ENCODE measurements at regions not wholly inside any gene's neighbourhood (a gene's known extent, or its start where the extent isn't known, plus 50 kb on each side); places are given as distances from the start of the nearest gene placed in this dataset.
A peak's percentile ranks its signal among the peaks of the same experiment; 100 is the strongest.

DNA sequence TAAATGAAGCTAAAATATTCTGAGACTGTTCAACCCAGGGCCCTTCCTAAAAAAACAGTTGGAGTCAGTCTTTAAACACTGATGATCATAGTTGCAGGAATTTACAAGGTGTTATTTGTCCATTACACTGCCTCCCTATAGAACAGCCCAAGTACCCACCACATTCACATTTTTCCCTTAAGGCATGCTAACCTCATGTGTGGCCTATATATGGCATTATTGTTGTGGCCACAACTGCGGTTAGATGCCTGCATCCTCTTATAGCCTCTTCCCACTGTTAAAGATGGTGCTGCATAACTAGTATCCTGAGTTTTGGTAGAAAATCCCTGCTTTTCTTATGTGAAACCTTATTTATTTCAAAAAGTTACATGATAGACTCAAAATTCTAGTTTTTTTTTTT lies 287.9 kb upstream of the SEMA3A start:
- DNase-seq (ENCODE audit: low spot score), result no peak

DNA sequence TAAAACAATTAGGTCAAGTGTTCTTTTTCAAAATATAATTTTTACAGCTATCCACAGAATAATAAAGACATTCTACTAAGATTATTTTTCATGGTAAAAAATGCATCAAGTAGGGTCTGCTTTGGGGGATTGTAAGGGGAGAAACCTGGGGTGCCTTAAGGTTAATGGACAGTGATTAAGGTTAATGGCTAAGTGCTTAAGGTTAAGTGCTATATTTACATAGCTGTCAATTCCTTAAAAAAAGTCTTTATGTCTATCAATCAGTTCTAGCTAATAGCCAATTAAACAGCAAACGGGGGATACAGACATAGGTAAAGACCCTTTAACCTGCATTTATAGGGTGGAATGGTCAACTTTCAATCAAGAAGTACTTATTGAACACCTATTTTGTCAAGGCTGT lies 284.5 kb upstream of the SEMA3A start:
- no peak for DNase-seq (ENCODE audit: low spot score)

DNA sequence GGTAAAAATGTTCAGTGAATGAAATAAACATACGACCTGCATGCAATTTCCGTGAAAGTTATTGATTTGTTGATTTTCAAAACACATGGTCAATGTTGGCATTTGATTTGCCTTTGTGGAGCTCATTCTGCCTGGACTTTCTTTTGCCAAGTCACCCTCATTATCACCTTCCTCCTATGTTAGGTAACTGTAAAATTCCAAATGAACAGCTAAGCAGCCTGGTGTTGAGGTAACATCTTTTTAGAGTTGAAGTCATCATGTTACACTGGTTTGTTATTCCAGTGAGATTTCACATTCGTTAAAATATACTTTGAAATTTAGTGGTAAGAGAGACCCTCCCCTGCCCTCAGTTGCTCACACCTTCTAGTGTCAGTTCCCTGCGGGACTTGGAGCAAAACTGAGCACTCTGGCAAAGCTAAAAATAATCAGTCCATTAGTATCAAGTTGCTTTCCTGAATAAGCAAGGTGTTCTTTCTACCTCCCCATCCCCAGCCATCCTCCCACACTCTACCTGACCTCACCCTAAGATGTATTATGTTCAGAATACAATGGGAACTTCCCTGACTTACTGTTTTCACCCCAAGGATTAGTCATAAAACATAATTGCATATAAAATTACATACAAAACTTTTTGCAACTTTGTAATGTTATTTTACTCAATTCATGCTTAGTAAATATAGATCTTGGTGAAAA lies 283.3 kb upstream of the SEMA3A start:
- no peak for DNase-seq (ENCODE audit: low spot score)

DNA sequence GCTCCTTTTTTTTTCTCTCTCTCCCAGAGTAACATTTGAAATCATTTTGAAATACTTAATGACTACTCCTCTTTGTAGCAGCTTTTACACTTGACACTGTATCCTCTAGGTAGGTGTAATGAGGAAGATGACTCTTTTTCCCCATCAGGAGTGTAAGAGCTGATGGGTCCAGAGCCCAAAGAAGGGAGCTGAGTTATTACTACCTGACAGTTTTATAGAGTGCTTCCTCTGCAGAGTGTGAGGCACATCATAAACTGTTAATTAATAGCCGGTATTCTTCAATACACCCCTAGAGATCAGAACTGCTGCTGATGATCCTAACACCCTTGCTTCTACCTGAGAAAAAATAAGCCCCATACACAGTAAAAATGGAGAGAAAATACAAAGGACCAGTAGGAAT lies 279.8 kb upstream of the SEMA3A start:
- DNase-seq (ENCODE audit: low spot score), result no peak

DNA sequence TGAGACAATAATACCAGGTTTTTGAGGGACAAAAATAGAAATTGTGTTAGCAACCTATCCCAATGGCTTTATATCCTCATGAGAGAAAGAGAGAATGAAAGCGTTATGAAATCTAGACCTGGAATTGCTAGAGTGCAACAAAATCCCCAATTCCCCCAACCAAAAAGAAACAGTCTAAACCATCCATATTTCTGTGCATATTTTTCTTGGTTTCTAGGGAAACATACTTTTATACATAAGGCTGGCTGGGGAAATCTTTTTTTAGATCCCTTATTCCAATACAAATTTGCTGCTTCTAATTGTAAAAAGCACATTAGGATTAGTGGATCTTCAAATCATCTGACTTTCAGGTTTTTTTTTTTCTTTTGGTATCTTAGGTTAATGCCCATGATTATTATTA lies 277.0 kb upstream of the SEMA3A start:
- no peak for DNase-seq (ENCODE audit: low spot score)

DNA sequence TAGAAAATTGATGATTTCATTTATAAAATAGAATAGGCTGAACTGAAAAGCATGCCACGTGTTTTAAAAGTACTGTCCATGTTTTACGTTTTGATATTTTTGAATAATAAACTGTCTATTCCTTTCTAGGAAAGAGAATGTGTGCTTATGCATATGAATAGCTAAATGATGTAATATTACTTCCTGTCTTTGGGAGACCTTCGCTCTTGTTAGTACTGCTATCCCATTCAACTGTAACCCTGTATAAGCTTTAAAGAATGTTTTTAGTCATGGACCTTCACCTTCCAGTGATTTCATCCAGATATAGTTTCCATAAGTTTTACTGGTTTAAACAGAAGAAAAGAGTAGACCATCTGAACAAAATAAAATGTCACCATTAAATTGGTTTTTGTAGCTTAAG lies 274.4 kb upstream of the SEMA3A start:
- DNase-seq (ENCODE audit: low spot score), result no peak

DNA sequence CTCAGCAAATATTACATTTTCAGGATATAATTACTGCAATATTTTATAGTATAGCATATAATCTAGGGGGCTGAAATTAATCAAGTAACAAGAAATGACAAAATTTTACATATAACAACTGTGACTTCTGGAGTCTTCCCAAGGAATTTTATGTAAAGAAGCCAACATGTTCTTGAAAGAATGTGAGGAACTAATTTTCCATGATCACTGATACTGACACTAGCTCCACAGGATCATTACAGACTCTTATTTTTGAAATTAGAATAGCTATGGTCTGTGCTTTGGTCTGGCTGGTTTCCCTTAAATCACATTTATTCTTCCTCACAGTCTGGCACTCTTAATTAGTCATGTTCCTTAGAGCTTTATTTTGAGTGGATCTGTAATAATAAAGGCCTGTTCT lies 267.7 kb upstream of the SEMA3A start:
- no peak for DNase-seq (ENCODE audit: low spot score)

DNA sequence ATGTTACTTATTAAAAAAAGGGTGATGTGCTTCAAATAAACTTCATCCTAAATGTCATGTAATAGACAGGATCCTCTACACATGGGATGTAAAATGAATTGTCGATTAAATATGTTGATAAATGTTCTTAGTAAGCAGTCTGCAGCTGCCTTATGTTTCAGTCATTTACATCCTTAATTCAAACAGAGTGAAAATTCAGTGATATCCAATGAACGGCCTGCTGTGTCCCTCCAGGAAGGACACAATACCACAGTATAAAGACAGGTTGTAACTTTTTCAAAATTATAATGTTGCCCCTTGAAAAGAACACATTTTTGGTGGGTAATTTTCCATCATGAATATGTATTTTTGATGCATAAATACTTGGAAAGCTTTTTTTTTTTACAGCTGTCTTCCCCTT lies 266.5 kb upstream of the SEMA3A start:
- no peak for DNase-seq (ENCODE audit: low spot score)

DNA sequence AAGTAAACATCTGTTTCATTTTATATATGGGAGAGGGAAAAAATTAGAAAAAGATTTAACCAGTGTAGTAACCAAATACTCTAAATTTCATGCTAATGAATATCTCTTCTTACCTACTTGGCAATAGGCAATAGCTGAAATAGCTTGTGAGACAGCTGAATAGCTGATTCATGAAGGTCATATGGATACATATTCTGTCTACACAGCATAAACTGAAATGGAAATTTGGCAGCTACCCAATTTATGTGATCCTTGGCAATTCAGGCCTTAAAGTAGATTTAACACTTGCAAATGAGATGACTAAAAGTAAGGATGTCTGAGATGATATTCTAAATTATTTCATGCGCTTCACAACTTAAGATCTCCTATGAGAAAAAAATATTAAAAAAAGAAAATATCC lies 261.2 kb upstream of the SEMA3A start:
- DNase-seq (ENCODE audit: low spot score), result no peak

DNA sequence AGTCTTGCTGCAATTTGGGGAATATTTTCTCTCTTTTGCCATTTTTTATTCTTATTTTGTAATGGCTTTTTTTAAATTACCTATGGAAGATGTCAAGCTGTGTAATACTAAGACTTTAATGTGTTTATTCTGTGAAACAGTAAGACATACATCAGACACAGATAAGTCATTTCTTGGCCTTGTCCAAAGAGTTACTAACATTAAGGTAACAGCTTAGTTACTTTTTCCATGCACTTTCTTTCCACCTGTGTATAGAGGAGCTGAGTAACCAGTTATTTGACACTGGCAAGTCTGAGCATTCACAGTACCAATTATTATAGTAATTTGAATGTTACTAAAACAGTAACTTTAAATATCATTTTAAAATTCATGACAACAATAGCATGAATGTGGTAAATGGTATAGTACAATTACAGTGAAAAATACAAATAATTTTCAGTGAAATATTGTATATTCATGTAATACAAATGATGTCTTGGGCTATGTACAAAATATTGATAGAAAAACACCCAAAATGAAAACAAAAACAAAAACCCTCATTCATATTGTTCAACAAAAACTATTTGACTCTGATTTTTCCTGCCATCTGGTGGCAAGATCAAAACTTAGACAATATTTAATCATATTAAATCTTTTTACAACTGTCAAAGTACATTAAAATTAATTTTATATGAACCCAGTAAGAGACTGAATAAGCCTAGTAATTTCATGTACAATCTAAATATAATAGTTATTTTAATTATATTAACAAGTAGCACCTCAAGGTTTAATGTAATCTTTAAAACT lies 259.8 kb upstream of the SEMA3A start:
- no peak for DNase-seq (ENCODE audit: low spot score)

DNA sequence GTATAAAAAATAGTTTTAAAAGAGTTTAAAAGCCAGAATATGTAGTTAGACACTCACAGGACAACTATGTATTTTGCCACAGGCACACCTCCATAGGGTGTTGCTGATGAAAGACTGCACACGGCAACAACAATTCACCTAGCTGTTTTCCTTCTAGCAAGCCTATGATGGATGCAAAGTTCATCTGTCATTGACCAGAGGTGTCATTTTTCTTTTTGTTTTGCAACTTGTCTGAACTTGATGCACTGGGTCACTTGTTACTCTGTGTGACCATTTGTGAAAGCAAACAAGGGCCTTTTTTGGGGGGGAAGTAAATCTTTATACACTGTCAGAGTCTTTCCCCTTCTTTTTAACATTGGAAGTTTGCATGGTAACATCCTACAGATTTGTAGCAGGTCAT lies 258.0 kb upstream of the SEMA3A start:
- no peak for DNase-seq (ENCODE audit: low spot score)

DNA sequence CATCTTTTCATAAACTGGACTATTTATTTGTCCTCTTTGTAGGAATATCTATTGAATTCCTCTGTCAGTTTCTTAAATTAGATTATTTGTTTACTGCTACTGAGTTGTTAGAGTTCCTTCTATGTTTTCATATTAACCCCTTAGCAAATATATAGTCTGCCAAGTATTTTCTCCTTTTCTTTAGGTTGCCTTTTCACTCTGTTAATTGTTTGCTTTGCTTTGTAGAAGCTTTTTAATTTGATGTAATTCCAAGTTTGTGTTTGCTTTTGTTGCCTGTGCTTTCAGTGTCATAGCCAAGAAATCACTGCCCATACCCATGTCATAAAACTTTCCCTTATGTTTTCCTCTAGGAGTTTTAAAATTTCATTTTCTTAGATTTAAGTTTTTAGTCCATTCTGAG lies 256.2 kb upstream of the SEMA3A start:
- DNase-seq (ENCODE audit: low spot score), result no peak

DNA sequence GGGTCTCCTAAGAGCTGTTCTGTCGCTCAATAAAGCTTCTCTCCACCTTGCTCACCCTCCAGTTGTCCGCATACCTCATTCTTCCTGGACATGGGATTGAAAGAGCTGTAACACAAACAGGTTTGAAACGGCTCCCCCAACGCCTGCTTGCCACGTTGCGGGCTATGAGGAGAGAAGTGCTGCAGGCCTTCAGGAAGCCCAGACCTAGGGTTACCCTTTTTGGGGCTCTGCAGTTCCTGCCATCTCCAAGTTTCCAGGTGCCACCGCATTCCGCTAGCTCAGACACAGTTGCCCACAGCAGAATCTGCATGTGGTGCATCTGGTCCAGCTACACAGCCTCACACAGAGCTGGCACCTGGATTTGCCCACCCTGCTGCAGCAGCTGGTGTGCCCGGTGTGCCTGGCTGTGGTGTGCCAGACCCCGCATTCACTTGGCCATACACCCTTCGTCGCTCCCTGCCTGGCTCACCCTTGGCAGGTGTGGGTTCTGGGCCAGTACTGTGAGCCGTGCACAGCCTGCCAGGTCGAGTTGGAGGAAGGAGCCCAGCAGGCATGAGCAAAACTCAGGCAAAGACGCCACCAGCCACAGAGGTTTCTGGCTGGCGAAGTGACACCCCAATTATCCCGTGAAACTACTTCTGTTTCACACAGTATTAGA lies 253.2 kb upstream of the SEMA3A start:
- DNase-seq (ENCODE audit: low spot score), result no peak

DNA sequence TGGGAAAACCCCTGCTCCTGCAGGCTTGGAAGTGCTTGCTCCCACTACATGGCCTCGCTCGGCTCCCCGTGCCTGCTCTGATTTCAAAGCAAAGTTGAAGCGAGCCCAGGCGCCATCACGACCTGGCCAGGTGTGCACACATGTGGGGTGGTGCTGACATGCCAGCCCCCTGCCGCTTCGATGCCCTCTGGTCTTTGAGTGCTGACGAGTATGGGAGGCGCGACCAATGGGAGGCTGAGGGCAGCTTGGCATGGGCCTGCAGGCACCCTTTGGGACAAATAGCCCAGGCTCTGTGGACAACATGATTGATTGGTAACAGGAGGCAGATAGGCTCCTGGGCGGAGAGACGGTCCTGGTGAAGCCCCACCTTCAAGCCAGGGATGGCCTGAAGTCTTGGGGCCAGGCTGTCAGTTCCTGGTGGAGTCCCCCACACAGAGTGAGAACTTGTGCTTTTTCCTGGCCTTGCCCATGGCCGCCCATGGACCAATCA lies 252.4 kb upstream of the SEMA3A start:
- no peak for DNase-seq (ENCODE audit: low spot score)

DNA sequence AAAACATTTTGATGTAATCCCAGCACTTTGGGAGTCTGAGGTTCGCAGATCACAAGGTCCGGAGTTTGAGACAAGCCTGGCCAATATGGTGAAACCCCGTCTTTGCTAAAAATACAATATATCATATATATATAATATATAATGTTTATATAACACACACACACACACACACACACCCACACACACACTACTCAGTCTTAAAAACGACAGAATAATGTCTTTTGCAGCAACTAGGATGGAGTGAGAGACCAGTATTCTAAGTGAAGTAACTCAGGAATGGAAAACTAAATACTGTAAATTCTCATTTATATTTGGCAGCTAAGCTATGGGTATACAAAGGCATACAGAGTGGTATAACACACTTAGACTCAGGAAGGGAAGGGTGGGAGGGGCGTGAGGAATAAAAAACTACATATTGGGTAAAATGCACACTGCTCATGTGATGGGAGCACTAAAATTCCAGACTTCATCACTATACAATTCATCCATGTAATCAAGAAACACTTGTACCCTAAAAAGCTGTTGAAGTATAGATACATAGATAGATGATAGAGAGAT lies 231.2 kb upstream of the SEMA3A start:
- DNase-seq (ENCODE audit: low spot score), result no peak

DNA sequence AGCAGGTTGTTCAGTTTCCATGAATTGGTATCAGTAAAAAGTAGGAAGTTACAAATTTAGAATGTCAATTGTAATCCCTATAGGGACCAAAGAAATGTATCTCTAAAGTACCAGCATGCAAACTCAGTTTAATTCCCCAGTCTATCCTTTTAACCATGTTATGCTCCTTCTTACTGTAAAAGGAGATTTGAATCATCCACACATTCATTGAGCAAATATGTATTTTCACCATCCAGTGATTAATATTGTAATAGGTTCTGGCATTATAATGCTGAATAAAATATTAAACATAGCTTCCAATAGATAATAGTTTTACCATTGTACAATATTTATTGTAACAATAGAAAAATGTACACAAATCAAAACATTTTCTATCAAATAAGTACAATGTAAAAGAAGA lies 228.2 kb upstream of the SEMA3A start:
- no peak for DNase-seq (ENCODE audit: low spot score)

DNA sequence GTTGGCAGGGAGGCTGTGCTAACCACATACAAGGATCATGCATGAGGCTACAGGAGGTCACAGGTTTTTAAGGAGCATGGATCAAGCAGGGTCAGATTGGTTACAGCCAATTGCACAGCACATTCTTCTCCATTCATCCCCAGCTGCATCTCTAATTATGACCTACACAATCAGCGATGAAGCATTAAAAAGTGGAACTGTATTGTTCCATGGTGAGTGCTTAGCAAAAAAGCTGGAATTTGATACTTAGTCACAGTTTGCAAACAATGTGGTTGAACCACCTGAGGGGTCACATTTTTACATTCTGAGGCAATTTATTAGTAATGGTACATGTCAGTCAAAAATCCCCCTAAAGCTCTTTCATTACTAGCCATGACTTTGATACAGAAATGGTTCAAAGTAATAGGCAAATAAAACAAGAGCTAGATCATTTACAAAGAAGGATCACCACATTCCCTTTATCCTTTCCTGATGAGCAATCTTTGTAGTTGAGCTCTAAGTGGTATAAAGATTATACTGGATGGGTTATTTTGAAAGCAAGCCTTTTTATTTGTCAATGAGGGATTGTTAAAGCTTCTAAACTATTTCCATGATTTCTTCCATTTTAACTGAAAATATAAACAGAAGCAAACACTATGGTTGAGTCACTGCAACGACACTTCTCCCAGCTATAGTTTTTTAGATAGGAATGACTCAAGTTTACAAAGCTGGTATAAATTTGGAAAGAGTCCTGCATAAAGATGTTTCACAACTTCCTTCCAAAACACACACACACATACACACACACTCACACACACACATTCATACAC lies 217.8 kb upstream of the SEMA3A start:
- DNase-seq (ENCODE audit: low spot score), result peak; percentile 64

DNA sequence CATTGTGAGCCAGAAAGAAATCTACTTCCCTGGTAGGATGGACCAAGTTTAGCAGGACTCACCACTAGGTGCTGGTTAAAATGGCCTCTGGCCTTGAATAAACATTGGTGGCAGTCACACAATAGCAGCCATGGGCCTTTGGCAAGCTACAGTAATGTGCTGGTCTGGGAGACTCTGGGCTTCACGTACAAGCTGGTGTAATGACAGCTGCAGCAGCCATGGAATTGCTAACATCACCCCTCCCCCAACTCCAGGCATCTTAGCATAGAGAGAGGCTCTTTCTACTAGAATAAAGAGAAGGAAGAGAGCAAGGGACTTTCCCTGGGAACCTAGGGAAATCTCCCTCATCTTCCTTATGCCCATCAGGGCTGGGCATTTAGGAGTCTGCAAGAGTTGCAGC lies 205.1 kb upstream of the SEMA3A start:
- no peak for DNase-seq (ENCODE audit: low spot score)

DNA sequence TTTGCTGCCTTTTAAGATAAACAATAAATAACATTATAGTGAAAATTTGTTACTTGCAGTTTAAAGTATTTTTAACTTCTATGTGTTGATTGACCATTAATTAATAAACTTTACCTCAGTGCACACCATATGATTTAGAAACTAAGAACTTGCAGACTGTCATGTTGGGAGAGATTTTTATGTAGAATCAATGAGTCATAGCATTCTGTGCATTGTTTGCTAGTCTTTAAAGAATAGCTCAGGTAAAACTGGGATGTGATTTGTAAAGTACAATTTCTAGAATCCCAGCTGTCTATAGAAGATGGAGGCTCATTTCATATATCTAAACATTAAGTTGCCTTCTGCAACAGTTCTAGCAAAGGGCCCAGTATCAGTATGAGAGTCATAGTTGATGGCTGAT lies 199.6 kb upstream of the SEMA3A start:
- no peak for DNase-seq (ENCODE audit: low spot score)

DNA sequence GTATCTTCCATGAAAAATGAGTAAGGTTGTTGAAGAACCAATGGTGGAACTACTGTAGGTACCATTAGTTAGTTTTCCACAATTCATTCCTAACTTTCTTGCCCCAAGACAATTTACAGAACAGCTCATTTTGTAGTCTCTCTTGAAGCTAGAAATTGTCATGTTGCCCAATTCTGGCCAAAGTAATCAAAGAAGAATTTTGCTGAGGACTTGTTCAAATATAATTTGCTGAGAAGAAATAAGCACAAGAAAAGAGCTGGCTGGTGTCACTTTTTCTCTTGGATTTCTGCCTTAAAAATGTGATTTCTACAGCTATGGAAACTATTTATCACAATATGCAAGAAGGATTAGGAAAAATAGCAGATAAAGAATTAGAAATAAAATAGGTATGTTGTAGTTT lies 199.2 kb upstream of the SEMA3A start:
- DNase-seq (ENCODE audit: low spot score), result no peak

DNA sequence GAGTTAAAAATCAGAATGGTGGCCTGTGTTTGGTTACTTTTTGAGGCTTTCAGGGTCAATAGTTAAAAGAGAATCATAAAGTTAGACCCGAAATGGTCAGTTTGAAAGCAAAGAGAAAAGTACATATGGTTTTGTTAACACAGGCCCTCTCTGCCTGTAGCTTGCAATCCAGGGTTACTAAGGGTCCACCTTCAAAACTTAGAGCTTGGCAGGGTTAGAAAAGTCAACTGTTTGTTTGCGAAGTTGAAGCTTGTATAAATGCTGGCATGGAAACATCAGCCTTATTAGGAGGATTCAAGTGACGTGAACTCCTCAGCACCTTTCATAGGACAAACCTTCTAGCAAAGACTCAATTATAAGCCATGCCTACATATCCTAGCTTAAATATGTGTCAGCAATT lies 196.3 kb upstream of the SEMA3A start:
- no peak for DNase-seq (ENCODE audit: low spot score)

DNA sequence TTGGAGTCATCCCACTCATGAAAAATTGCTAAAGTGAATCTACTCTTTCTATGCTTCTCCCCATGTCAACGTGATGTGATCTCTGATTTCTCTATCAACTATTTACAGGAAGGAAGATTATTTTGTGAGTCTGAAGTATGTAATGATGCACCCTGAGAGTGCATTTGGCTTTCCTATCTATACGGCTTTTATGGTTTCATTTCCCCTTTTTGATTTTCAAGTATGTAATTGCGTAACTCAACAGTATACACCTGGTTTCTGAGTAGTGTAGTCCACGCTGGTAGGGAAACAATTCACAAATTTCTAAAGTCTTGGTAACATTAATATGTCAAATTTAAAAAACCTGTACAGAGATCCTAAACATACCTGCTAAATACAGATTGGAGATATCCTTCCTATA lies 194.7 kb upstream of the SEMA3A start:
- DNase-seq (ENCODE audit: low spot score), result no peak

Measured in LoVo (cell line).